AG04450 (cell line): ENCODE measurements at regions not wholly inside any gene's neighbourhood (a gene's known extent, or its start where the extent isn't known, plus 50 kb on each side); places are given as distances from the start of the nearest gene placed in this dataset.

ENCODE experiments used
- CTCF ChIA-PET: fragments of 300-600, 350-600 bp; formaldehyde crosslinking; extraction: SDS; loops from one replicate; lab custom pipeline; 2022; ENCODE audit warnings: antibody characterized with exemption, inconsistent platforms; lab: Charles Lee
- POLR2A ChIA-PET: fragments of 350-600 bp; formaldehyde crosslinking; extraction: SDS; loops from one replicate; lab custom pipeline; 2021; ENCODE audit warnings: antibody characterized with exemption, inconsistent platforms; lab: Yijun Ruan, JAX
- DNase-seq: peaks from one replicate; pipeline ENCODE4 v3.0.0-alpha.2; 2011; ENCODE audit warnings: low read depth, low spot score
- H3K27ac ChIP-seq: one replicate; pipeline ENCODE4 v1.5.1; 2012; ENCODE audit warnings: low read depth, low read length, control low read depth
- H3K27me3 ChIP-seq: one replicate; pipeline ENCODE4 v1.6.0; 2012; ENCODE audit warnings: low read length; ENCODE audit not compliant: control insufficient read depth, insufficient read depth
- H3K4me3 ChIP-seq: 2 replicates; pipeline ENCODE4 v1.5.1; 2011; ENCODE audit warnings: mild to moderate bottlenecking, low read depth, low read length, control low read depth
- H3K9me3 ChIP-seq: 2 replicates; pipeline ENCODE4 v1.5.1; 2012; ENCODE audit warnings: low read length; ENCODE audit not compliant: control insufficient read depth, insufficient read depth
- TF ChIP-seq, protein P1 (sequence below): IDR thresholded peaks from 2 replicates; pipeline ENCODE4 v1.5.1; 2011; ENCODE audit warnings: low read depth, low read length, control low read depth, inconsistent platforms

GRCh38 chr2:12335995-12336394 is 380.7 kb upstream of the TRIB2 start:
- no peak overlapping the region for H3K27ac ChIP-seq
- TF ChIP-seq, protein P1, sequence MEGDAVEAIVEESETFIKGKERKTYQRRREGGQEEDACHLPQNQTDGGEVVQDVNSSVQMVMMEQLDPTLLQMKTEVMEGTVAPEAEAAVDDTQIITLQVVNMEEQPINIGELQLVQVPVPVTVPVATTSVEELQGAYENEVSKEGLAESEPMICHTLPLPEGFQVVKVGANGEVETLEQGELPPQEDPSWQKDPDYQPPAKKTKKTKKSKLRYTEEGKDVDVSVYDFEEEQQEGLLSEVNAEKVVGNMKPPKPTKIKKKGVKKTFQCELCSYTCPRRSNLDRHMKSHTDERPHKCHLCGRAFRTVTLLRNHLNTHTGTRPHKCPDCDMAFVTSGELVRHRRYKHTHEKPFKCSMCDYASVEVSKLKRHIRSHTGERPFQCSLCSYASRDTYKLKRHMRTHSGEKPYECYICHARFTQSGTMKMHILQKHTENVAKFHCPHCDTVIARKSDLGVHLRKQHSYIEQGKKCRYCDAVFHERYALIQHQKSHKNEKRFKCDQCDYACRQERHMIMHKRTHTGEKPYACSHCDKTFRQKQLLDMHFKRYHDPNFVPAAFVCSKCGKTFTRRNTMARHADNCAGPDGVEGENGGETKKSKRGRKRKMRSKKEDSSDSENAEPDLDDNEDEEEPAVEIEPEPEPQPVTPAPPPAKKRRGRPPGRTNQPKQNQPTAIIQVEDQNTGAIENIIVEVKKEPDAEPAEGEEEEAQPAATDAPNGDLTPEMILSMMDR, result no peak
- H3K9me3 ChIP-seq, result no peaks in the 10 kb centered on the region
- POLR2A ChIA-PET, result no interaction called here
- H3K27me3 ChIP-seq, result no peaks in the 10 kb centered on the region
- CTCF ChIA-PET, result no interaction called here
- no peak for DNase-seq
- H3K4me3 ChIP-seq, result no peak overlapping the region

DNA sequence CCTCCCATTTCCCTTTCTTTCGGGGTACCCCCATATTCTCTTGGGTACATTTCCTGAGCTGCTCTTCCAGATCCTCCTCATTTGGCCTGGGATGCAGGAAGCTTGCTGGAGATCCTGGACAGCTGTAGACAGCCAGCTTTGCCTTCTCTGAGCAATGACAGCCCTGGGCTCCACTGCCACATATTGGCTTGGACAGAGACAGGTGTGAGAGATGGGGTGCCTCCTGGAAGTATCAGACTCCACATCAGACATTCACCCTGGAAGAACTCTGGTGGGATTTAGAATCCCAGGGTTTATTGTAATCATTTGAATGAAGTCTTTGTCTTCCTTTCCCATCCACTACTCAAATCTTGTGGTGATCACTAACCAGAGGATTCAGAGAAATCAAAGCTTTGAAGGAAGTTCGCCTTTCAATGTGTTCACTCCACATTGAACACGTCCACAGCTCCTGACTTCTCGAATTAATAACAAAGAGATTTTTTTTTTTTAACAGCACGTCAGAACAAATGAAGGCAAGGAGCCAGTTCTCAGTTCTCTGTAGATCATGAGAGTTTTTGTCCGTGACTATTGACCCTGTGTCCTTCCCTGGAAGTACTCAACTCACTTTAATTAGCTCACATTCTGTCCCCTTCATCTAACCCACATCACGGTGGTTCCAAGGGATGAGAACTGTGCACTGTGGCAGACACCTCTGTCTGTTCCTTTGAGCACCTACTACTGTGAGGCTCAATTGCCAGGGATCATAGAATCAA is 377.6 kb upstream of the TRIB2 start:
- TF ChIP-seq, protein P1, result no peak
- Histone ChIP-seq H3K27me3 (no peaks in the 10 kb centered on the region), H3K4me3 (no peak overlapping the region), H3K9me3 (no peaks in the 10 kb centered on the region), H3K27ac (no peak overlapping the region)
- DNase-seq, result no peak
- ChIA-PET CTCF (interaction anchor here (1.3 kb wide), 1 partner anchor 75 kb away, joined by 3 read pairs; no protein-coding TSS in a partner anchor), POLR2A (no interaction called here)

GRCh38 chr2:12340164-12340563 is 376.6 kb upstream of the TRIB2 start:
- Histone ChIP-seq H3K27ac (peak overlapping the region; percentile 42), H3K27me3 (no peaks in the 10 kb centered on the region), H3K4me3 (no peak overlapping the region), H3K9me3 (no peaks in the 10 kb centered on the region)
- TF ChIP-seq, protein P1, result no peak
- peak; percentile 46 for DNase-seq
- ChIA-PET CTCF (interaction anchor here (1.3 kb wide), 1 partner anchor 74 kb away, joined by 3 read pairs; no protein-coding TSS in a partner anchor), POLR2A (no interaction called here)

- ChIA-PET CTCF (no interaction called here), POLR2A (no interaction called here)
These were observed 375.5 kb upstream of the TRIB2 start for GRCh38 chr2:12341215-12341614.

GRCh38 chr2:12341920-12342319 is 374.8 kb upstream of the TRIB2 start:
- ChIA-PET CTCF (no interaction called here), POLR2A (no interaction called here)
- Histone ChIP-seq H3K9me3 (no peaks in the 10 kb centered on the region), H3K27ac (no peak overlapping the region), H3K27me3 (no peaks in the 10 kb centered on the region), H3K4me3 (no peak overlapping the region)
- no peak for DNase-seq
- TF ChIP-seq, protein P1, result no peak

More at GRCh38 chr2:12341215-12341614, 375.5 kb upstream of the TRIB2 start:
- Histone ChIP-seq H3K4me3 (no peak overlapping the region), H3K9me3 (no peaks in the 10 kb centered on the region), H3K27ac (no peak overlapping the region), H3K27me3 (no peaks in the 10 kb centered on the region)
- no peak for DNase-seq
- TF ChIP-seq, protein P1, result no peak
